ENCODE measurements at regions not wholly inside any gene's neighbourhood (a gene's known extent, or its start where the extent isn't known, plus 50 kb on each side); places are given as distances from the start of the nearest gene placed in this dataset.

GRCh38 chr14:99100497-99101270 lies 171.3 kb downstream of the BCL11B start:
- DNase-seq, result no peak

GRCh38 chr14:99101855-99102461 lies 170.0 kb downstream of the BCL11B start:
- no peak for DNase-seq

GRCh38 chr14:99116741-99117295 lies 155.2 kb downstream of the BCL11B start:
- no peak for DNase-seq

- no peak for DNase-seq
These were observed 154.3 kb downstream of the BCL11B start for GRCh38 chr14:99117671-99118045.

GRCh38 chr14:99118046-99118721 lies 153.8 kb downstream of the BCL11B start:
- no peak for DNase-seq

GRCh38 chr14:99118946-99119345 lies 153.1 kb downstream of the BCL11B start:
- no peak for DNase-seq

Measured in inflammatory macrophage treated with lipopolysaccharide for 1 hour (primary cell).